GM23248 (cell line): ENCODE measurements at regions not wholly inside any gene's neighbourhood (a gene's known extent, or its start where the extent isn't known, plus 50 kb on each side); places are given as distances from the start of the nearest gene placed in this dataset.

Experiments
- EZH2 ChIP-seq: fragments of 200-600 bp; sonication (generic); IDR thresholded peaks from 2 replicates; pipeline ENCODE4 v1.6.1; 2018; ENCODE audit warnings: antibody characterized with exemption, mild to moderate bottlenecking; ENCODE audit not compliant: insufficient read depth, poor library complexity, severe bottlenecking
- EZH2phosphoT487 ChIP-seq: fragments of 200-600 bp; sonication (generic); IDR thresholded peaks from 2 replicates; pipeline ENCODE4 v1.6.1; 2018; ENCODE audit warnings: antibody characterized with exemption, moderate library complexity, mild to moderate bottlenecking, low read depth; ENCODE audit not compliant: insufficient read depth

DNA sequence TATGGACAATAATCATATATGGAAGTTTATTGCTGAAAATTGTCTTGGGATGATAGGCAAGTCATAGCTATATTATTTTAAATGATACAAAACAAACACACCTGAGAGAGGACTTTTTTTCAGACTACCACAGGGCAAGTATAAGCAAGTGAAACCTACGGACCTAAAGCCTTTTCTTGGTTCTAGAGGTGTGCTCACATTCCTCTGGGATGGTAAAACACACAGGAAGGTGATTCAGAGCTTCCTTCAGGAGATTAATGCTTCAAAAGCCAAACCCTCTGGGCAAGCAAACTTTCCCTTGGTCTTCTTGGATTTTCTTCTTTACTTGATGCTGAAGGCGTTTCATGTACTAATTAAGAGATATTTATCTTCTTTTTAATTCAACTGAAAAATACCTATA lies 60.1 kb upstream of the ACSL4 start:
- no peak for TF ChIP-seq EZH2
- TF ChIP-seq EZH2phosphoT487, result no peak
